ENCODE measurements at regions not wholly inside any gene's neighbourhood (a gene's known extent, or its start where the extent isn't known, plus 50 kb on each side); places are given as distances from the start of the nearest gene placed in this dataset.

DNA sequence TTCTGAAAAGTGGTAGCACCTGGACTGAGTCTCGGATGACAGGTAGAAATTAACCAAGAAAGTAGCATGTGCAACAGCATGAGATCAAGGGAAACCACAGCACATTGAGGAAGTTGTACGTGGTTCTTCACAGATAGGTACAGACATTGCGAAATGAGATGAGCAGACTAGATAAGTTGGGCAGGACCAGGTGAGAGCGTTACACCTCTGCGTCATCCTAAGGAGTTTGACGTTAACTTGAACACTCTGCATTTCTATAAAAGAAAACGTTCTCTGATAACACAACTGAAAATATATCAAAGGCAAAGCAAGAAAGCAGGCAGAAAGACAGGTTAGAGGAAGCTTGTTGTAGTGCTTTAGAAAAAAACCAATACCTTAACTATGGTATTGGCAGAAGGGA, 98.5 kb upstream of the RASSF8 start:
- intact Hi-C loops (cut with DNase I; ENCODE audit: low total_unique reads): no loop called here
- Histone ChIP-seq H3K9me3 (no peaks in the 10 kb centered on the region), H3K27me3 (peaks cover 0 to 3% (median 2%) of the 10 kb centered on the region in 3 donors), H3K36me3 (no peaks in the 10 kb centered on the region), H3K4me3 (no peak overlapping the region), H3K4me1 (no peaks in the 10 kb centered on the region), H3K27ac (no peak overlapping the region)
- ATAC-seq (no peak), DNase-seq (no peak)
- TF ChIP-seq, protein P1, sequence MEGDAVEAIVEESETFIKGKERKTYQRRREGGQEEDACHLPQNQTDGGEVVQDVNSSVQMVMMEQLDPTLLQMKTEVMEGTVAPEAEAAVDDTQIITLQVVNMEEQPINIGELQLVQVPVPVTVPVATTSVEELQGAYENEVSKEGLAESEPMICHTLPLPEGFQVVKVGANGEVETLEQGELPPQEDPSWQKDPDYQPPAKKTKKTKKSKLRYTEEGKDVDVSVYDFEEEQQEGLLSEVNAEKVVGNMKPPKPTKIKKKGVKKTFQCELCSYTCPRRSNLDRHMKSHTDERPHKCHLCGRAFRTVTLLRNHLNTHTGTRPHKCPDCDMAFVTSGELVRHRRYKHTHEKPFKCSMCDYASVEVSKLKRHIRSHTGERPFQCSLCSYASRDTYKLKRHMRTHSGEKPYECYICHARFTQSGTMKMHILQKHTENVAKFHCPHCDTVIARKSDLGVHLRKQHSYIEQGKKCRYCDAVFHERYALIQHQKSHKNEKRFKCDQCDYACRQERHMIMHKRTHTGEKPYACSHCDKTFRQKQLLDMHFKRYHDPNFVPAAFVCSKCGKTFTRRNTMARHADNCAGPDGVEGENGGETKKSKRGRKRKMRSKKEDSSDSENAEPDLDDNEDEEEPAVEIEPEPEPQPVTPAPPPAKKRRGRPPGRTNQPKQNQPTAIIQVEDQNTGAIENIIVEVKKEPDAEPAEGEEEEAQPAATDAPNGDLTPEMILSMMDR (IDR thresholded peaks at IDR 0.05 in 4 of 5, conservative IDR thresholded peaks at IDR 0.05 in 1 of 5): no peak
- TF ChIP-seq POLR2A (IDR thresholded peaks at IDR 0.05): no peak
- in situ Hi-C loops (cut with MboI; ENCODE audit: low sequenced_read_pairs in 4 of 4): no loop called here

DNA sequence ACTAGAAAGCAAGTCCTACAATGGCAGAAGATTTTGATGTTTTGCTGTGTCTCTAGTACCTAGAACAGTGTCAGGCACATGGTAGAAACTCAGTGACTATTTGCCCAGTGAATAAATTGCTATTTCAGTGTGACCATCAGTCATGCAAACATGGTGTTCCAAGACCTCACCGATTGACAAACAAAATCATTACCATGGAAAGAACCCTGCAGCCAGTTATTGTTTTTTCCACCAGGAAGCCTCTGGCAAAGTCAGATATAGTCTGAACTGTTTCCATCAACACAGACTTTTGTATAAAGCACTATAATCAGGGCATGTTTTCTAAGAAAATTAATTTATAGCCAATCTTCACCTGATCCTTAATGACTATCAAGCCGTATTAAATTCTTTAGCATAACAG, 97.3 kb upstream of the RASSF8 start:
- H3K4me3 ChIP-seq: no peak overlapping the region
- ATAC-seq (no peak), DNase-seq (no peak)
- TF ChIP-seq, protein P1 (IDR thresholded peaks at IDR 0.05 in 4 of 5, conservative IDR thresholded peaks at IDR 0.05 in 1 of 5): no peak
- TF ChIP-seq POLR2A (IDR thresholded peaks at IDR 0.05): no peak
- H3K27ac ChIP-seq: no peak overlapping the region
- in situ Hi-C loops (cut with MboI; ENCODE audit: low sequenced_read_pairs in 4 of 4): no loop called here
- intact Hi-C loops (cut with DNase I; ENCODE audit: low total_unique reads): no loop called here
- H3K27me3 ChIP-seq: peaks cover 0 to 3% (median 2%) of the 10 kb centered on the region in 3 donors
- no peaks in the 10 kb centered on the region for H3K36me3 ChIP-seq
- no peaks in the 10 kb centered on the region for H3K9me3 ChIP-seq
- H3K4me1 ChIP-seq: no peaks in the 10 kb centered on the region

DNA sequence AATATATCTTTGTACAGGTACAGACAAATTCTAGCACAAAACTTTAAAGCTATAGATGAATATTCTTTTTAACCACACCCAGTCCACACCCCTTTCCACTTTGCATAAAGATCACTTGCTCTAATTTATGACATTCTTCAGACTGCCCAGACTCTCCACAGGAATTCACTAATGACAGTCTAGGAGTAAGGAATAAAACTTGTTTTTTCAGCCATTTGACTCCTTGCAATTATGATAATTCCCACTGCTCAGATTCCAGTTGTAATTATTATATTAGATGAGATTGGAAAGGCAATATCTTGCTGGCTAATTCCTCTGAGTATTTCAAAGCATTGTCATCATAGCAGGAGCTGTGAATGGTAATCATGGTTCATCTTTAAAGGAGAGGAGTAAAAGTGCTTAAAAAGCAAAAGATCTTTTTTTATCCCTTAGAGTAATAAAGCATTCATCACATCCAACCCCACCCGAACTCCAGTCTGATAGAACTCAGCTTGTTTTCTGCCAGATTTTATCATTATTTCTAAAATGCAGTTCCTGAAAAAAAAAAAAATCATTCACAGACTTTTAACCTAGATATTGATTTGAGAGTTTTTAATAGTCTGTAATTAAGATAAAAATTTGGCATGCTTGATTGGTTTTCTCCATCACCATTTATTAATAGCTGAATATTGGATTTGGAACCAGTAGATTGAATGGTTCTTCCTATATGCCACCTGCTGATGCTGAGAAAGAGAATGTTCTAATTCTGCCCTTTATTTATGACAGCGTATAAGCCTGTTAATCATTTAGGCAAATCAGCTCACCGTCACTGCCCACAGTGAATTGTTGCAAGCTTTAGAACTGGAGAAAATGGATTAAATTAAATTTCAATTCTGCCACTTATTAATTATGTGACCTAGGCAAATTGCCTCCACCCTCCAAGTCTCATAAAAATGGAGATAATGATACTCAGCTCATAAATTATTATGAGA, 93.9 kb upstream of the RASSF8 start:
- no peak for ATAC-seq

DNA sequence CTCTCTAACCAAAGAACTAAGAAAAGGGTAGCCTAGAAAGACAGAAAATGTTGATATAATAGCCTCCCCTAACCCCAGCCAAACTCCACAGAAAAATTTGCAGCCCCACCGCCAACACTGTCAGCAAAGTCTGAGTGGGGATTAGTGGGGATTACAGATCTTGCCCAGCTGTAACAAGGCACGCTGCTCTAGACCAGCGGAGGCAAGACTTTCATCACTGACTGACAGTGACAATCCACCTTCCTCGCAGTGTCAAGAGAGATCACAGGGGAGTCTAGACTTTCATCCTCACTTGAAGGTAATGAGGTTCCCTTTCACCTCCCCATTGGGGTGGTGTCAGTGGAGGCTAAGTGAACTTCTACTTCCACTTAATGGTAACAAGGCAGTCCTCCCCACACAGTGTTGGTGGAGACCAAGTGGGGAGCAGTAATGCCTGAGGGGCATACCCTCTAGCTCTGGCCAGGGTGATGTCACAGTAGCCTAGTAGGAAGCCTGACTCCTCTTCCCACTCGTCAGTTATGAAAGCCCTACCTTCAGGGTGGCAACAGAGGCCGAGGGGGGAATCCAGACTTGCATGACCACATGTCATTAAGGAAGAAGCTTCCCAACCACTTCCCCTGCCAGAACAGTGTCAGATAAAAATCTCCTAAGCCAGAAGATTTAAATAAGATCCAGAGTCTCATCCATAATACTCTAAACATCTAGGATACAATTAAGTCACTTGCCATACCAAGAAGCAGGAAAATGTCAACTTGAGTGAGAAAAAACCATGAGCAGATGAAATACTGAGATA, 91.7 kb upstream of the RASSF8 start:
- H3K27me3 ChIP-seq: peaks cover 0 to 3% (median 0%) of the 10 kb centered on the region in 3 donors
- H3K36me3 ChIP-seq: no peaks in the 10 kb centered on the region
- no peak for ATAC-seq
- intact Hi-C loops (cut with DNase I; ENCODE audit: low total_unique reads) (no loop called here), in situ Hi-C loops (cut with MboI; ENCODE audit: low sequenced_read_pairs in 4 of 4) (no loop called here)
- no peak for DNase-seq
- no peak overlapping the region for H3K27ac ChIP-seq
- H3K4me3 ChIP-seq: no peak overlapping the region
- no peaks in the 10 kb centered on the region for H3K4me1 ChIP-seq
- TF ChIP-seq POLR2A (IDR thresholded peaks at IDR 0.05): no peak
- TF ChIP-seq, protein P1 (IDR thresholded peaks at IDR 0.05 in 4 of 5, conservative IDR thresholded peaks at IDR 0.05 in 1 of 5): no peak
- no peaks in the 10 kb centered on the region for H3K9me3 ChIP-seq

More for the DNA sequence above, 93.9 kb upstream of the RASSF8 start:
- no peak for DNase-seq
- no peak overlapping the region for H3K4me3 ChIP-seq
- TF ChIP-seq, protein P1 (IDR thresholded peaks at IDR 0.05 in 4 of 5, conservative IDR thresholded peaks at IDR 0.05 in 1 of 5): no peak
- TF ChIP-seq POLR2A (IDR thresholded peaks at IDR 0.05): no peak
- no peaks in the 10 kb centered on the region for H3K4me1 ChIP-seq
- H3K27ac ChIP-seq: no peak overlapping the region
- no peaks in the 10 kb centered on the region for H3K36me3 ChIP-seq
- intact Hi-C loops (cut with DNase I; ENCODE audit: low total_unique reads) (no loop called here), in situ Hi-C loops (cut with MboI; ENCODE audit: low sequenced_read_pairs in 4 of 4) (no loop called here)
- H3K27me3 ChIP-seq: peaks cover 0 to 3% (median 0%) of the 10 kb centered on the region in 3 donors
- H3K9me3 ChIP-seq: no peaks in the 10 kb centered on the region

Measured in gastrocnemius medialis (tissue), 4 donors.